GM13976 (cell line): ENCODE measurements at regions not wholly inside any gene's neighbourhood (a gene's known extent, or its start where the extent isn't known, plus 50 kb on each side); places are given as distances from the start of the nearest gene placed in this dataset.

Experiments
- DNase-seq: peaks from one replicate; pipeline ENCODE4 v3.0.0; 2012; ENCODE audit warnings: low spot score
- CTCF ChIP-seq: IDR thresholded peaks from 2 replicates; pipeline ENCODE4 v1.5.1; 2012; ENCODE audit warnings: borderline replicate concordance, mild to moderate bottlenecking; ENCODE audit not compliant: insufficient read depth; ENCODE audit errors: extremely low read depth, missing control alignments, control extremely low read depth
- in situ Hi-C: fragments of 300-500 bp; cut with MboI; formaldehyde crosslinking; loops from one replicate; pipeline ENCODE4 v1.12.0; 2022; ENCODE audit warnings: low sequenced_read_pairs, mixed read lengths, inconsistent platforms; ENCODE audit not compliant: unreplicated experiment

GRCh38 chr4:67101612-67102011 is 443.7 kb downstream of the CENPC start:
- TF ChIP-seq CTCF, result no peak
- in situ Hi-C loops, result no loop called here
- no peak for DNase-seq

- in situ Hi-C loops, result no loop called here
- TF ChIP-seq CTCF, result no peak
- DNase-seq, result no peak
These were observed 453.0 kb downstream of the CENPC start for GRCh38 chr4:67092351-67092750.

- in situ Hi-C loops, result no loop called here
- no peak for TF ChIP-seq CTCF
- no peak for DNase-seq
These were observed 453.6 kb downstream of the CENPC start for GRCh38 chr4:67091673-67092072.

GRCh38 chr4:67087897-67088296 is 457.4 kb downstream of the CENPC start:
- peak; percentile 22 for DNase-seq
- TF ChIP-seq CTCF, result peak; percentile 48
- in situ Hi-C loops, result no loop called here

- no peak for TF ChIP-seq CTCF
- in situ Hi-C loops, result no loop called here
- DNase-seq, result no peak
These were observed 460.5 kb downstream of the CENPC start for GRCh38 chr4:67084783-67085182.

GRCh38 chr4:67083496-67083895 is 461.8 kb downstream of the CENPC start:
- TF ChIP-seq CTCF, result no peak
- in situ Hi-C loops, result no loop called here
- DNase-seq, result no peak

GRCh38 chr4:67082746-67083145 is 462.6 kb downstream of the CENPC start:
- in situ Hi-C loops, result no loop called here
- no peak for TF ChIP-seq CTCF

More at GRCh38 chr4:67082746-67083145, 462.6 kb downstream of the CENPC start:
- no peak for DNase-seq
